CD4-positive, alpha-beta T cell treated with Interferon alpha-2 for 1 hour (primary cell): ENCODE measurements at regions not wholly inside any gene's neighbourhood (a gene's known extent, or its start where the extent isn't known, plus 50 kb on each side); places are given as distances from the start of the nearest gene placed in this dataset.

Experiments used
- DNase-seq, 2 donors: peaks; one replicate each; pipeline ENCODE4 v3.0.0-alpha.2; 2020 to 2022

GRCh38 chr9:115373710-115374045 is 255.7 kb upstream of the TNC start:
- DNase-seq, result no peak

DNA sequence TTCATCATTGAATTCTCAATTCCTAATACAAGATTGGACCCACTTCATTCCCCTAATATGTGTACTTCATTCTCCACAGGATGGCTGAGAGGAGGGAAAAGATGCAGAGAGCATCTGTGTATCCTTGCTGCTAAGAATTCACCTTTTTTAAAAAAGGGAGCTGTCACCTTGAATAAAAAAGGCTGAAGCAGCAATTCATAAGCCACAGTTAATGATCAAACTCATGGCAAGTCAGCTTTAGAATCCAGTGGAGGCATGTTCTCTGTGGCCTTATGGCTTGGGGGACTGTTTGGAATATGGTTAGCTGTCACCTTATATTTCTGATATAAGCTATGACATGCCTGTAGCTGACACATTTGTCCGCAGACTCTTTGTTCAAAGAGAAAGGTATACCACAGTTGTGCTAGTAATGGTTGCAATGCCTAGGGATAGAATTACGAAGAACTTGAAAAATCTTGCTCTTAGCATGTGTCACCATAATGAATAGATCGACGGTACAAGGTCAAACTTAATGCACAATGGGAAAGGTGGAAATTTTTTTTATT is 256.8 kb upstream of the TNC start:
- DNase-seq, result no peak

GRCh38 chr9:115378241-115378640 is 260.3 kb upstream of the TNC start:
- DNase-seq, result no peak

- DNase-seq, result no peak
Measured at GRCh38 chr9:115378758-115379157, 260.8 kb upstream of the TNC start.

DNA sequence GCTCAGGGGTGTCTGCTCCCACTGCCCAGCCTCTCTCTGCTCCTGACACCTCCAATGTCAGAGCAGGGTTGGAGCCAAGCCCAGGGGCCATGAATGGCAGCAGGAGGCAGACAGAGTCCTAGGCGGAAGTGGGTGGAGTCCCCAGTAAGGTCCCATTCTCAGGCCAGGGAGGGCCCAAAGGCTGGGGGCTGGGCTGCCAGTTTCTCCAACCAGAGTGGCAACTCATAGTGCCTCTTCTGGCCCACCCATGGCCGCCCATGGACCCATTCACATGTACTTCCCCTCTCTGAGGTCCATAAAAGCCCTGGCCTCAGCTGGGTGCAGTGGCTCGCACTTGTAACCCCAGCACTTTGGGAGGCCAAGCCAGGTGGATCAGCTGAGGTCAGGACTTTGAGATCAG is 261.8 kb upstream of the TNC start:
- no peak for DNase-seq

- DNase-seq, result no peak
Measured at GRCh38 chr9:115382865-115383264, 264.9 kb upstream of the TNC start.

GRCh38 chr9:115385383-115386122 is 267.6 kb upstream of the TNC start:
- no peak for DNase-seq

- no peak for DNase-seq
Measured at GRCh38 chr9:115386963-115387770, 269.2 kb upstream of the TNC start.

DNA sequence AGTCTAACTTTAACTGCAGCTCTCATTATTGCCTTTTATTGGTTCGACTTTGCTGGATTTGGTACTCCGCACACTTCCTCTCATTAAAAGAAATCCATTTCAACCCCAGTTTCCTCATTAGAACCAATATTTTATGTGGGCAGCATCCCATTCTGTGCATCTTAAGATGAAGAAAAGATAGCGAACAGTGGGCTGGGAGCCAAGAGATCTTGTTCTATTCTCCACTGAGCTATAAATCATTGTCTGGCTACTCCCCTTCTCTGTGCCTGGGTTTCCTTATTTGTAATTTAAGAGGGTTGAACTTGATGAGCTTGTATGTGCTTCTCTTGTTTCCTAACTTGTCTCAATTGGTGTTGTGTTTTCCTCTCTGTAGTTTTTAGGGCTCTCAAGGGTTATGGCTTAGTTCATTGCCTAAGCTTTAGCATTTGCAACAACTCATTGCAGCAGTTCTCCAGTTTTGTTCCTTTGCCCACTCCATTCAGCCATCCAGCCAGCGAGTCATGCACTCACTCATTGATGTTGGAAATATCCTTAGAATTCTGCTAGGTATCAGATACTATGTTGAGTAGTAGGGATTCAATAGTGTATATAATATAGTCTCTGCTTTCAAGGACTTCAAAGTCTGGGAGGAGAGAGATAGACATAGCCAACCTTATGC is 273.3 kb upstream of the TNC start:
- no peak for DNase-seq

- DNase-seq, result no peak
Measured at GRCh38 chr9:115393976-115394775, 276.2 kb upstream of the TNC start.

DNA sequence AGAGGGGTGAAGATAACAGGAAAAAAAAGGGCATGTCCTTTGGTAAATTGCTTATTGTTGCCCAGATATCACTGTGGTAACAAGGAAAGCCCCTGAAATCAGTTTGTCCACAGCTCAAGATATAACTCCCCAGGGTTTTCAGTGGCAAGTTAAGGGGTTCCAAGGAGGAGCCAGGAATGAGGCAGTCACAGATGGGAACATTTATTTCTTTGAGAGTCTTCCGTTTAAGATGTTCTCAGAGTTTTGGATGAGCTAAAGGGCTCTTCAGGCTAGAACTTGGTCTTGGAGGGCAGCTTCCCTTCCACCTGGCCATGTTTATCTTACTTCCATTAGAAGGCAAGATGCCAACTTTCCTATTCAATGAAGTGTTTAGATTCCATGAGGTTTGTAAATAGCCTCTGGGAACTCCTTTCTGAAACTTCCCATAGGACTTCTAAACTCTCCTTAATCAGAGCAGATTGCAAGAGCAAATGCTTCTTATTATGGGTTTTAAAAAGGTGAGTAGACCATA is 277.6 kb upstream of the TNC start:
- no peak for DNase-seq

GRCh38 chr9:115396071-115396529 is 278.1 kb upstream of the TNC start:
- DNase-seq, result no peak

DNA sequence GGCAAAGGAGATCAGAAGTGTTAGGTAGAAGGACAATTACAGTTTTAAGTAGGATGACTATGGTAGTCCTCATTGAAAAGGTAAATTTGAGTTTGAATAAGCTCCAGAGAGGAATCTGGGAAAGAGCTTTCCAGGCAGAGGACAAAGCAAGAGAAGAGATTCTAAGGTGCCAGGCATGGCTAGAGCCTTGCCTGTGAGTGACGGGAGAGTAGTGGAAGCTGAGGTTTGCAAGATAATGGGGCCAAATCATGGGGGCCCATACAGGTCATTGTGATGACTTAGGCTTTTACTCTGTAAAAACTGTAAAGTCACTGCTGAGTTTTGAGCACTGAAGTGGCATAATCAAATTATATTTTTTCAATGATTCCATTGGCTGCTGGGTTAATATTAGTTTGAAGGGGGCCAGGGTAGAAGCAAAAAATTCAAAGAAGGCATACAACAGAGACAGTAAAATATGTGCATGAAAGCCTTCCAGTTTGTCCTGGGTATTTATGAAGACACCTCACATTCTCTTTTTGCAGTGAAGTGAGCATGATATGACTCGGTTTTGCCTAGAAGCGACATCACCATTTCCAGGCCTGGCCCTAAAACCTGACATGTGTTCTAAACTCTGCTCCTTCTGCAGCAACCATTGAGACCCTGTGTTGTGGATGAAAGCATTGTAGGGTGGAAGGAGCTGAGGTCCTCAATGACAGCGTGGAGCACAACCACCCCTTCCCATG is 279.8 kb upstream of the TNC start:
- DNase-seq, result no peak

GRCh38 chr9:115398313-115398650 is 280.3 kb upstream of the TNC start:
- no peak for DNase-seq

DNA sequence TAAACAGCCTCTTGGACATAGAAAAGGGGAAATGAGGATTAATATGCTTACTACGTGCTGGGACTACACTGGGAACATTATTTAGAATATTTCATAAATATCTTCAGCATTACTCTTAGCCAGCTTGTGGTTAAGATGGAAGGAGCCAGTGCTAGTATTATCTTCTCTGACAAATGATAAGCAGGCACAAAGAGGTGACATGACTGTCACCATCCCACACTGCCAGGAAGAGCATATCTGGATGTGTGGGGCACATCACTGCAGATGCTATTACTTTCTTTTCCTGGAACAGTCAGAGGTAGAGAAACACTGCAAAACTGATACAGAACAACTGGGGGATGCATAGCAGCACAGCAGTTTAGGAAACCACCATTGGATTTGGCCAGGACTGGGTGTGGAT is 281.0 kb upstream of the TNC start:
- DNase-seq, result no peak

DNA sequence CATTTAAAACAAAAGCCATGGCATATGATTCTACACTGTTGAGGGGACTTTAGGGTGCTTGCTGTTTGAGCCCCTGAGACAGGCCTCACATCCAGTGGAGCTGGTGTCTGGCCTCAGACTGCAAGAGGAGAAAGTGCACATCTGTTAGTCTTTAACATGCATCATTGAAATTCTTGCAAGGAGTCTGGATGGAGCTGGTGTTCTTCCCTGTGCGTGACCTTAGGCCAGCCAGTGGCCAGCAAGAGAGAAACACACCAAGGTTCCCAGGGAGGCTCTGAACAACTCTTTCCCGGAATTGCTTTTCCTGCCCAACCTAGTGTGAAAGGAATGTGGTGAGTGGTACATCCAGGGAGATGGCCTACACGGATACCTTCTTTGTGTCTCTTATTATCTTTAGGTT is 282.8 kb upstream of the TNC start:
- DNase-seq, result no peak

GRCh38 chr9:115401756-115402327 is 283.9 kb upstream of the TNC start:
- DNase-seq, result no peak

GRCh38 chr9:115403753-115404152 is 285.8 kb upstream of the TNC start:
- no peak for DNase-seq

GRCh38 chr9:115404311-115404710 is 286.4 kb upstream of the TNC start:
- no peak for DNase-seq

DNA sequence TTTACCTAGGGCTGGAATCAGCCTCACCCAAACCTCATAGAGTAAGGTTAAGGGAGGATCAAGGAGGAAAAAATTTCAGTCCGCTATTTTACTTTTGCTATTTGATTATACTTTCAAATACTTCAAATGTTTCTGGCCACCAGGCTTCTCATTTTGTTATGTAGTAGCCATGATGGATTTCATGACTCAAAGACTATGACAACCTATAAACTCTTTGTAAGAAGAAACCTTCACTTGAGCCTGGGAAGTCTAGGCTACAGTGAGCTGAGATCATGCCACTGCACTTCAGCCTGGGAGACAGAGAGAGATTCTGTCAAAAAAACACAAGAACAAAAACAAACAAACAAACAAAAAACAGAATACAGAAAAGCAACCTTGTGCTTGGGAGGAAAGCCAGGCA is 293.6 kb upstream of the TNC start:
- no peak for DNase-seq

DNA sequence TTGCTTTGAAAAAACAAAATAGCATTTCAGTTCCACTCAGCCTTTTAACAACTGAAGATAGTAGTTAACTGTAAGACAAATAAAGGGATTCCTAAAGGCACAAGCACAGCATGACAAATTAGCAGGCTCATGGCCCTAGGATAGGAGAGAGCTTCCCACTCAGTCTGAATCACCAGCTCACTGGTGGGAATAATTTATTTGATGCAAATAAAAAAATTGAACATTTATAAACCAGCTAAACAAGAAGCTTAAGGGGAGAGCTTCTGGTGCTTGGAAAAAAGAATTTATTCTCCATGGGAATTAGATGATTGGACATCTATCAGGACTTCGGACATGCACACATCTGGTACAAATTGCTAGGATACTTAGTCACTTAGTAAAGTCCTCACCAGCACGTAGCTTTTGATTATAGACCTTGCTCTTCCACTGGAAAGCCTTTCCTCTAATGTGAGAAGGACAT is 294.1 kb upstream of the TNC start:
- DNase-seq, result no peak

DNA sequence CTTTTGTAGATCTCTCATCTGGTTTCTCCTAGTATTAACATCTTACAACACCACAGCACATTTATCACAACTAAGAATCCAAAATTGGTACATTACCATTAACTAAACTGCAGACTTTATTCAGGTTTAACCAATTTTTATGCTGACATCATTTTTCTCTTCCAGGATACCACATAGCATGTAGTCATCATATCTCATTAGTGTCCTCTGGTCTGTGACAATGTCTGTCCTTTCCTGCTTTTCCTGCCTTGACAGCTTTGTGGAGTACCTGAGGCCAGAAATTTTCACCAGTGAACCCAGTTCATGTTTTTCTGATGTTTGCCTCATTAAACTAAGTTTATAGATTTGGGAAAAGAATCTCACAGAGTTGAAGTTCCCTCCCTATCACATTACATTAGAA is 294.7 kb upstream of the TNC start:
- no peak for DNase-seq
